GM13976 (cell line): ENCODE measurements at regions not wholly inside any gene's neighbourhood (a gene's known extent, or its start where the extent isn't known, plus 50 kb on each side); places are given as distances from the start of the nearest gene placed in this dataset.

ENCODE experiments used
- DNase-seq: peaks from one replicate; pipeline ENCODE4 v3.0.0; 2012; ENCODE audit warnings: low spot score
- CTCF ChIP-seq: IDR thresholded peaks from 2 replicates; pipeline ENCODE4 v1.5.1; 2012; ENCODE audit warnings: borderline replicate concordance, mild to moderate bottlenecking; ENCODE audit not compliant: insufficient read depth; ENCODE audit errors: extremely low read depth, missing control alignments, control extremely low read depth
- in situ Hi-C: fragments of 300-500 bp; cut with MboI; formaldehyde crosslinking; loops from one replicate; pipeline ENCODE4 v1.12.0; 2022; ENCODE audit warnings: low sequenced_read_pairs, mixed read lengths, inconsistent platforms; ENCODE audit not compliant: unreplicated experiment

GRCh38 chr20:7656687-7657467 is 283.4 kb downstream of the HAO1 start:
- in situ Hi-C loops = no loop called here
- TF ChIP-seq CTCF = no peak
- no peak for DNase-seq

GRCh38 chr20:7657569-7657968 is 282.7 kb downstream of the HAO1 start:
- no peak for DNase-seq
- no peak for TF ChIP-seq CTCF
- in situ Hi-C loops = no loop called here

DNA sequence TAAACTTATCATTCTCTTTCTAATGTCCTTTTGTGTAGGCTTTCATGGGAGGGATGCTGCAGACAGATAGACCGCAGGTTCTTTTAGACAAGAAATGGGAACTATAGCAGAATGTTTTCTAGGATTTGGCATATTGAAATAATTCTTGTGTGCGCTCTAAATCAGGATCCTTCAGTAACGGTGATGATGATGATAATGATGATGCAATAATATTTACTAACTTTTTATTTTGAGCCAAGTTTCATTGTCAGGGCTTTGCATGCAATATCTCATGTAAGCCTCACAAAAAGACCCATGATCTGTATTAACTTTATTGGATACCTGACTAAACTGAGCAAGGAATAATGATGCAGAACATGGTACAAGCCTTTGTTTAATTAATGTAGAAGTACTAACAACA is 280.1 kb downstream of the HAO1 start:
- no peak for TF ChIP-seq CTCF
- DNase-seq = no peak
- in situ Hi-C loops = no loop called here

DNA sequence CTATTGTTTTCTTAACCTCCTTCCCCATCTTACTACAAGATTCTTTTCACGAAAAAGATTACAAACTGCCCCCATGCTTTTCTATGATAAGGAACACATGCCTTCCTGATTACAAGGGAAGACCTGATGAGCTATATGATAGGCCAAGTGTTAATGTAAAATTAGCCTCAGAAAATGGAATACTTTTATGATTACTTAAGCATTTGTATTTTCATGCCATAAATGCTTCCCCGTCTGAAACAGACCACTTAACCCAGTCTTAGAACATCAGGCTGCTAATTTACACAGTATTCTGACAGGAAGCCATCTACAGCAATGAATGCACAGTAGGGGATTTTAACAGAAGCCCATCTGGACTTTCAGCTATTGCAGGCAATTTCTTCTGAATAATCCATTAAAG is 274.9 kb downstream of the HAO1 start:
- in situ Hi-C loops = no loop called here
- no peak for DNase-seq
- no peak for TF ChIP-seq CTCF

- DNase-seq = no peak
- in situ Hi-C loops = no loop called here
- no peak for TF ChIP-seq CTCF
Measured at GRCh38 chr20:7667194-7667593, 273.1 kb downstream of the HAO1 start.

GRCh38 chr20:7672571-7672970 is 267.7 kb downstream of the HAO1 start:
- DNase-seq = no peak
- no peak for TF ChIP-seq CTCF
- in situ Hi-C loops = no loop called here

GRCh38 chr20:7673841-7674240 is 266.4 kb downstream of the HAO1 start:
- no peak for DNase-seq
- in situ Hi-C loops = no loop called here
- no peak for TF ChIP-seq CTCF
